ENCODE measurements at regions not wholly inside any gene's neighbourhood (a gene's known extent, or its start where the extent isn't known, plus 50 kb on each side); places are given as distances from the start of the nearest gene placed in this dataset.

DNA sequence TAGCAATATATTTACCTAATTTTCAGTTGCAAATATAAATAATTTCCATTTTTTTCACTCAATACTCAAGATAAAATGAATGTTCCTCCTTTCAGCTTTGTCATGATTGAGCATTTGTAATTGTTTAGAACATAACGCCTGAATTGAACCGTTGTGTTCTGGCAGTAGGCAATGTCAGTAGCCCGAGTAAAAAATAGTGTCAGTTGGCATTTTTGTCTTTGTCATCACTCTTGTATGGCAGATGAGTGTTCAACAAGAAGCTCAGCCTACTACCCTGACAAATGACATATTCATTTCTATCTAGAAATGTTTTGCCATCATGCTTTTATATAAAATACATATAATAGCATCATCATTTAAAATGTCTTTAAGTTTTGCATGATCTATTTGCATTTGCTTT, 691.4 kb upstream of the NCAM2 start:
- no peak for DNase-seq

DNA sequence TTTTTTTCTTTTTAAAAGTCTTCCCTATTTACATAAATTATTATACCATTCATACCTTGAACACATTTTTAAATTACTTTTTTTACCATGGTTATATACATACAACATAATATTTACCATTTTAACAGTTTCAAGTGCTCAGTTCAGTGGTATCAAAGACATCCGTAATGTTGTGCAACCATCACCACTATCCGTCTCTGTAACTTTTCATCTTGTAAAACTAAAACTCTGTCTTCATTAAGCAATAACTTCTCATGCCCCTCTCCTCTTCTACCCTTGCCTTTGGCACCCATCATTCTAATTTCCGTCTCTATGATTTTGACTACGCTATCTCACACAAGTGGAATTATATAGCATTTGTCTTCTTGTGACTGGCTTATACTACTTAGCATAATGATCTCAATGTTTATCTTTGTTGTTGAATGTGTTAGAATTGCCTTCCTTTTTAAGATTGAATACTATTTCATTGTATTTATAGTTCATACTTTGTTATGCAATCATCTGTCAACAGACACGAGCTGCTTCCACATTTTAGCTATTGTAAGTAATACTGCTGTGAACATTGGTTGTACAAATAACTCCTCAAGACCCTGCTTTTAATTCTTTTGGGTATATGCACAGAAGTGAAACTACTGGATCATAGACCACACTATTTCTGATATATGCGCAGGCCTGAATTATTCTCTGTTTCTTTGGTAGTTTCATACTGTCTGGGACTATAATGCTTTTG, 689.5 kb upstream of the NCAM2 start:
- no peak for DNase-seq

DNA sequence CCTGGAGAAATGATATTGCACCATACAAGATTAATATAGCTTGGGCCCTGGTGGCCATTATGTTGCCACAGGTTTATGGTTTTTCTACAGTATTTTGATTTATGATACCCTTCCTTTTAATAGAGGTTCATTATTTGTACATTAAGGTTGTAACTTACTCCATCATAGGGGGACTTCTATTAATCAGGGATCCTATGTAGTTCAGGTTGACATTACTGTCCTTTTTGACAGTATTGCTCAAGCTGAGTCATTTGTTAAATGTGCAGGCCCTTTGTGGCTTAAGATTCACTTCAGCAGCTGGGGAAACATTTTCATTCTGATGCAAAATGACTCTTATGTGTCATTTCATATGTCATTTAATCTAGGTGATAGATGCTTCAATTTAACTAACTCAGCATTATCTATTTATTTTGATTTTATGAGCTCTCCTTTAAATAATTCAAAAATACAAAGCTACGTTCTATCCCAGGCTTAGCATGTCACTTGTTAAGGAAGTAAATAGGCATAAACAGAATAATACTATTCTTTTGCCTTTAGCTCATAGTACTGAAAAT, 686.9 kb upstream of the NCAM2 start:
- no peak for DNase-seq

DNA sequence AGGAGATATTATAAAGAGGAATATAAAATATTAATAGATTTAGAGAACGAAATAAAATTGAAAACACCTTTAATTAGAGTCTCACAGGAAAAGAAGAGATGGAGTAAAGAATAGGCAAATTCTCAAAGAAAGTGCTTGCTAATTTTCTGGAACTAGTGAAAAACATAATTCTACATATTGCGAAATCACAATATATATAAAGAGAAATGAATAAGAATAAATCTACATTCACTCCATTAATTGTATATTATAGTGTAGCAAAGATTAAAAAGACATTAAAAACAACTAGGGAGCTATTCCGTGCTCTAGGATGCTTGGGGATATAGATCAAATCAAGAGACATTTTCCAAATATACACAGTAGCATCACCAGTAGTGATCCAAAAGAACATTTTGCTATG, 685.2 kb upstream of the NCAM2 start:
- no peak for DNase-seq

DNA sequence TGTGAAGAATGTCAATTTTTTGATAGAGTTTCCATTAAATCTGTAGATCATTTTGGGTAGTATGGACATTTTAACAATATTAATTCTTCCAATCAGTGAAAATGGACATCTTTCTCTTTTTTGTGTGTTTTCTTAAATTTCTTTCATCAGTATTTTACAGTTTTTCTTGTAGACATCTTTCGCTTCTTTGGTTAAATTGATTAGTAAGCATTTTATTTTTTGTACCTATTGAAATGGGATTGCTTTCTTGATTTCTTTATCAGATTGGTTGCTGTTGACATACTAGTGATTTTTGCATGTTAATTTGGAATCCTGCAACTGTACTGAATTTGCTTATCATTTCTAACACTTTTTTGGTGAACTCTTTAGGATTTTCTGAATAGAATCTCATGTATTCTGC, 683.2 kb upstream of the NCAM2 start:
- DNase-seq = no peak

DNA sequence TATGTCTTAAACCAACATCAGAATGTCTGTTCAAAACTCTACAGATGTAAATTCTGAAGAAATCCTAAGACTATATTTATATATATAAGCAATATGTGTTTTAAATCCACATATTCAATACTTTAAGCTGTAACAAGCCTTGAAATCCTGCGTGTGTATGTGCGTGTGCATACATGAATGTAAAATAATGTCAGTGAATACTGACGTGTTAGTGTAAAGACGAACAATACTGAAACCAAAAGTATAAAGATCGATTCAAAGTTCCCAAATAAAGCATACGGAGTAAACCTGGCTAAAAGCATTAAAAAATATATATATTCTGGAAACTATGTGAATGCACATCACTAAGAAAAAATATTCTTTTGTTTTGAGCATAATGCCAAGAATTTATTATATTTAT, 668.6 kb upstream of the NCAM2 start:
- no peak for DNase-seq

DNA sequence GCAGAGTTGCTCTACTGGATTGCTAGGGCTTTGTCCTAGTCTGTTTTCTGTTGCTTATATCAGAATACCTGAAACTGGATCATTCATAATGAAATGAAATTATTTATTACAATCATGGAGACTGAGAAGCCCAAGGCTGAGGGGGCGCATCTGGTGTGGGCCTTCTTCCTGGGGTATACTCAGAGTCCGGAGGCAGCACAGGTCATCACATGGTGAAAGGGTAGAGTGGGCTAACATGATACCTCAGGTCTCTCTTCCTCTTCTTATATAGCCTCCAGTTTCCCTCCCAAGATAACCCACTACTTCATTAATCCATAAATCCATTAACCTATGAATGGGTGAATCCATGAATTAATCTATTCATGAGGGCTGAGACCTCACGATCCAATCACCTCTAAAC, 667.6 kb upstream of the NCAM2 start:
- no peak for DNase-seq

DNA sequence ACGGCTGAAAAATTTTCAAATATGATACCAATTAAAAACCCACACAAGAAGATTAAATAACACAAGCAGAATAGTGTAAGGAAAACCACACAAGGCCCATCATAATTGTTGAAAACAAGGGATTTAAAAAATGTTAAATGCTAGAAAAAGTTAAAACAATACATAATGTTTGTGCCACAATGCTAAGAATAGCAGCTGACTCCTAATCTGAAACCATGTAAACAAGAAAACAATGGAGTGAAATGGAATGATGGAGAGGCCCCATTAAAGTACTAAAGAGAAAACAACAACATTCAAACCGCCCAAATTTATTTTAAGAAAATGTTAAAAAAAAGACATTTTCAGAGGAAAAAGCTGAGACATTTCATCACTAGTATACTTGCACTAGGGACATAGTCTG, 663.6 kb upstream of the NCAM2 start:
- DNase-seq = no peak

DNA sequence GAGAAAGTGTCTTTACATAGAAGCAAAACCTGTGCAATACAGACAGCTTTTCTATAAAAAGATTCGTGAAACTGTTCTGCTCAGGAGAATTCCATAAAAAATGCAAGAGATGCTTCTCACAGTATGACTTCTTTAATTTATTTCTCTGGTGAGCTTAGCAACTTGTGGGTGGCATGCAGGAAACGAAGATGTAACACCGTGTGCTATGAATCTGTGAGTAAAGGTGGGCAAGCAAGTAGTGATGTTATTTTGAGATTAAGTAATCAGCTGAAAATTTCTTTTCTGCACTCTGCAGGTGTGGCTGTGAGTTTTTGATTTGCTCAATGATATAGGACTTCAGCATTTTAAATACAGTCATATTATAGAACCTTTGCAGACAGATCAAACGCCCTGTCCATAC, 656.8 kb upstream of the NCAM2 start:
- no peak for DNase-seq

DNA sequence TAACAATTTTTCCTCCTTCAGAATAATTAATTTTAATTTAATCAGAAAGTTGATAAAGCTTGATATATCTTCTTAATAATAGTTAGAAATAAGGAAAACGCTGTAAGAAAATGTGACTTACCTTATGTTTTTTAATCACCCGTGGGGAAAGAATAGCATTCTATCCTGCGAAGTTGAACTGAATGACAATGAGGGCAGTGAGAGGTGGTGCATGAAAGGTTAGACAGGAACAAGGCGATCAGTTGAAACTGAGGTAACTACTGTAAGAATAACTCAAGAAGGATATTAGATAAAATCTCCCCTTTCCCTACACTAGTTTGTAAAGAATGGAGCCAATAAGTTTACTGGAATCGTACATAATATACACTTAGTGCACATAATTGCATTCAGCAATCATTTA, 655.0 kb upstream of the NCAM2 start:
- no peak for DNase-seq

DNA sequence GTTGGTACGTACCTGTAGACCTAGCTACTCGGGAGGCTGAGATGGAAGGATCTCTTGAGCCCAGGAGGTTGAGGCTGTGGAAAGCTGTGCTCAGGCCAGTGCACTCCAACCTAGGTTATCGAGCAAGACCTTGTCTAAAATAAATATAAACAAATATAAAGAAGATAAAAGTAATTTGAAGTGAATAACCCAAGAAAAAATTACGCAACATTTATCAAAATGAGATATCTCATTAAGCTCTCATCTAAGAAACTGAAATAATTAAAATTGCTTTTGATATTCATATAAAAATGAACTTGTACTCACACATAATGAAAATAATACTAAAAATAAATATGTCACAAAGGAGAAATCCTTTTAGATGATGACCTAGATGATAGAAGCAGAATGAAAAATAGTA, 647.1 kb upstream of the NCAM2 start:
- no peak for DNase-seq

DNA sequence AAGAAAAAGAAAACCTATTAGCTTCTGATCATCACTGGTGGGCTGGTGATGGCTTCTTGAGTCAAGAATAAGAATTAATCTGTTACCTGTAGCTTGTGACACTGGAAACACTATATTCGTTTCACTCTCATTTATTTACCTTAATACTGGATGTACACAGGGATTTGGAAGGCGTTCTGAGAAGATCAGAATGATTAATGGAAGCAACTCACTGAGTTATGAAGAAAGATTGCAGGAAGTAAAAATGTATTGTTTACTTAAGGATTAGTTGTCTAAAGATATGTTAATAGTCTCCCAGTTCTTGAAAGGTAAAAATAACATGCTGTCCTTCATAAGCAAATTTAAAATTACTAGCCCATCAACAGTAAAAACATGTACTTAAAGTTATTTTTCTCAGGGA, 644.9 kb upstream of the NCAM2 start:
- DNase-seq = no peak

DNA sequence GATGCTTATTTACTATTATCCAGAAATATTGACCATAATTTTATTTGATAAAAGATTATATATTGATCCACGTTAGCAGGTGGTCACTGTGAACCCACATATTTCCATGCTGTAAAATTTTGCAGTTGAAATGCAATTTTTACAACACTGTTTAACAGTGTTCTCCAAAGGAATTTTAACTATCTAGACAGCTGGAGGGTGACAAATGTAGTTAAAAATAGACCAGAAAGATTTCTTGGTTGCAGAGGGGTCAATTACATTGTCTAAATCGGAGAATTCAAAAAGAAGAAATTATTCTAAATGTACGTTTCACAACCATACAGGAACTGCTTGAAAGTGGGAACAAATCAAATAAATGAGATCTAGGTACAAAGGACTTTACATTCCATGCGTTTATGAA, 625.2 kb upstream of the NCAM2 start:
- DNase-seq = no peak

DNA sequence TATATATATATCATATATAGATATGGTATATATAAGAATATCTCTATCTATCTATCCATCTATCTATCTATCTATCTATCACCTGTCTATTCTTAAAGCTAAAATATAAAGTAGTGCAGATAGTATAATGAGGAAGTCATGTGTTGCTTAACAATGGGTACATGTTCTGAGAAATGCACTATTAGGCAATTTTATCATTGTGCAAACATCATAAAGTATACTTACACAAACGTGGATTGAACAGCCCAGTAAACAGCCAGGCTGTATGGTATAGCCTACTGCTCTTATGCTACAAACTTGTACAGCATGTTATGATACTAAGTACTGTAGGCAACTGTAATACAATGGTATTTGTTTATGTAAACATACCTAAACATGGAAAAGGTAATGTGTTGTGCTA, 621.0 kb upstream of the NCAM2 start:
- no peak for DNase-seq

DNA sequence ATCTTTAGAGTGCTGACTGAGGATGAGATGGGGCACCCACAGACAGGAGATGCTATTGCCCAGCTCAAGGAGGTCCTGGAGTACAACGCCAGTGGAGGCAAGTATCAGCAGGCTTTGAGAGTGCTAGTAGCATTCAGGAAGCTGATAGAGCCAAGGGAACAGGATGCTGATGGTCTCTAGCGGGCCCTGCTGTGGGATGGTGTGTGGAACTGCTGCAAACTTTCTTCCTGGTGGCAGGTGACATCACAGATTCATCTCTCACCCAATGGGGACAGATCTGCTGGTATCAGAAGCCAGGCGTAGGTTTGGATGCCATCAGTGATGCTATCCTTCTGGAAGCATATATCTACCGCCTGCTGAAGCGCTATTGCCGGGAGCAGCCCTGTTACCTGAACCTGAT, 609.8 kb upstream of the NCAM2 start:
- DNase-seq = no peak

DNA sequence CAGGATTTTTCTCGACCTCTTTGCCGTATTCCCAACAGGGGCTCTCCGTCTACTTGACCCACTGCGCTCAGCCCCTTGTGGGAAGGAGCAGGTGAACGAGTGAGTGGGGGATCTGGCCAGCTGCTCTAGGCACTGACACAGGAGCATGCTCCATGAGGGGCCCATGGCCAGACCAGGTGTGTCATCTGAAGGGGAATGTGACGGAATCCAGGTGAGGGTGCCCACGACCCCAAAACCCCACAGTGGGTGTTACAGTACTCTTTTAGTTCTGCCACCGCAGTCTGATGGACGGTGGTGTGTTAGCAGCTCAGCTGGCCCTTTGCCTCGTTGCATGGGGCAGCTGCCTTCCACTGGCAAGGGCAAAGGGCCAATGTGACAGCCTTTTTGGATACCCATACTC, 601.4 kb upstream of the NCAM2 start:
- DNase-seq = no peak

DNA sequence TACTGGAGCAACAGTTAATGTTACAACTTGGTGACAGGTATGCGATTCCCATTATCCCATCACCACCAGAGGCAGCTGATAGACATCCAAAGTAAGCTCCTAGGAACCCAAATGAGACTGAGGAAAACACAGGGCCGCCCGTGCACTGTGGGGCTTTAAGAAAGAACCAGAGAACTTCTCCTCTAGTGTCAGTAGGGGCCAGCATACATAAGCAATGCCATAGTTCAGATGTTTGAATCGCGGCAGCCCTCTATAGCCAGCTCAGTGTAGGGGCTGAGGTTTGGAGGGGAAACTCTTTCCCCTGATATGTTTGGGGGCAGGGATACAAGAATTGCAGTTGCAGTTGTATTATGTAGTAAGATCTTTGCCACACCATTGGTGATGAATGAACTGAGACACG, 593.3 kb upstream of the NCAM2 start:
- no peak for DNase-seq

DNA sequence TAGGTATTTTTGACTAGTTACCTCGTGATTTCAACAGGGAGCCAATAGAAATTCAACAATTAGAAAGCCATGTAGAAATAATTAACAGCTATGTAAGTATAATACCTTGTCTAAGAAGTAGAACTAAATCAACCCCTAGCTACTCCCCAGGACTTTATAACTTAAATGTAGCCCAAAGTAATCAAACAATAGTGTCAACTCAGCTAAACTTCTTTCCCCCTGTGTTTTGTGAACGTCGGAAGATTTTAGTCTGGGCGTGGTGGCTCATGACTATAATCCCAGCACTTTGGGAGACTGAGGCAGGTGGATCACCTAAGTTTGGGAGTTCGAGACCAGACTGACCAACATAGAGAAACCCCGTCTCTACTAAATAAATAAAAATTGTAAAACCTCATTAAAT, 579.9 kb upstream of the NCAM2 start:
- DNase-seq = no peak

DNA sequence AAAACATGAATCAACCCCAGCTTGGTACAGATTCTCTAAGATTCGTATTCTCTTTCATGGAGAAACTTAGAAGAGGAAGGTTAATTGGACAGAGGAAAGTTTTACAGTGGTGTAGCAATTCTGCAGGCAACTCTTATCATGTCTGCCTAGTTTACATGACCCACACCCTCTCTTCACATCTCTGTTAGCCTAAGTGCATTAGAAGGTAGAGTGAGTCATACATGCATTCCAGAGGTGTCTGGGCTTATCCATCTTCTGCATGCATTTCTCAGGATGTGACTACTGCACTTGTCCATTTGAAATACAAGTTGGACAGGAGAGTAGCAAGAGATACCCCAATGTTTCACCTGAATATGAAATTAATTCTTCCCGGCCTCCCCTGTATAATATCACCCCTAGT, 578.4 kb upstream of the NCAM2 start:
- no peak for DNase-seq

DNA sequence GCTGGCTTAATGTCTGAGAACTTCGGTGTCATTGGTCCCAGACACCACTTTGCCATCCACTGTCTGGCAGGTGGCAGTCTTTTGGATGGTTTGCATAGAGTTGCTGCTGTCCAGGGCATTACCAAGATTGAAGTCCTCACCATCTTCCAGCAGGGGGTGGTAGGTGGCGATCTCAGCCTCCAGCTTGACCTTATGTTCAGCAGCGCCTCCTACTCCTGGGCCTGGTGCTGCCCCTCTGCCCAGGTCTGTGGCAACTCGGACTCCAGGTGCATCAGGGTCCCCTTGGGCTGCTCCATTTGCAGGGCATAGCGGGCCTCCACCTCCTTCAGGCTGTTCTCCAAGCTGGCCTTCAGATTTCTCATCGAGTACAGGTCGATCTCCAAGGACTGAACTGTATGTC, 573.3 kb upstream of the NCAM2 start:
- DNase-seq = no peak

DNA sequence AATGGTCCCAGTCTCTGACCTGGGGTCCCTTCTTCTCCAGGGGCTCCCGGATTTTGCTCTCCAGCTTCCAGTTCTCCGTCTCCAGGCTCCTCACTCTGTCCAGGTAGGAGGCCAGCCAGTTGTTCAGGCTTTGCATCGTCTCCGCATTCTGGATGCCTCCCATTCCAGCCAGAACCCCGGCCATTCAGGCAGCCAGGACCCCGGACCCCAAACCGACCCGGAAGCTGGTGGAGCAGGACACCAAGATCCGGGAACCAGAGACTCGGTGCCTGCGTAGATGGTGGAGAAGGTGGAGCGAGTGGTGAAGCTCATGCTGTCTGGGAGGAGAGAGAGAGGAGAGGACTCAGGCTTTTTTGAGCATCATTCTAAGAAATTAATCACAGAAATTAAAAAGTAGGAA, 572.4 kb upstream of the NCAM2 start:
- DNase-seq = no peak

DNA sequence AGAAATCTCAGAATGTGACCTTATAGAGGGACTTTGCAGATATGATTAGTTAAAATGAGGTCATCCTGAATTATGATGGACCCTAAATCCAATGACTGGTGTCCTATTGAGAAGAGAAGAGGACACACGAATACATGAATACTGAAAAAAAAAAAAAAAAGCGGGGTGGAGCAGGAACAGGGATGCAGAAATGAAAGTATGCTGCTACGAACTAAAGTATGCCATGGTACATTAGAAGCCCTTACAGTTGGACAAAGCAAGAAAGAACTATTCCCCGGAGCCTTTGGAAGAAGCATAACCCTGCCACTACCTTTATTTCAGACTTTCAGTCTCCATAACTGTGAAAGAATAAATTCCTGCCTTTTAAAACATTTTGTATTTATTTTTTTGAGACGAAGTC, 557.9 kb upstream of the NCAM2 start:
- no peak for DNase-seq

DNA sequence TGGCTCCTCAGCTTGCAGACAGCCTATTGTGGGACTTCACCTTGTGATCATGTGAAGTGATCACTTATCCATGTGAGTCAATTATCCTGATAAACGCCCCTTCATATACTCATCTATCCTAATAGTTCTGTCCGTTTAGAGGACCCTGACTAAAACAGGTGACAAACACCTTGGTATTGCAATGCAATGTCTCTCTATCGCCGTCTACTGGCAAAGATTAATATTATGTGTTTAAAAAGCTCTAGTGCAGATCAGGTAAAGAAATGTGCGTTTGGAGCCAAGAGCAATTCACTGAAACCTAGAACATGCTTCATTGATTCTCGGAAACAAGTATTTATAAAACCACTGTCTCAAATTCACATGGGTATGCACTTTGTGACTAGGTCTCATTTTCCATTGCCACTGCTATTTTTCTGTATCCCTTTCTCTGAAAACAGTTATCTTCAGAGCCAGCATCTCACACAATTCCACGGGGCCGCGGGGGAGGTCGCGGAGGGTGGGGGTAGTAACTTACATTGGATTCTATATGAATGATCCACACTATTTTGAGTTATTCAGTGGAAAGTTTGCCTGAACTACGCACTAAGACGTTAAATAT, 554.6 kb upstream of the NCAM2 start:
- DNase-seq = no peak

DNA sequence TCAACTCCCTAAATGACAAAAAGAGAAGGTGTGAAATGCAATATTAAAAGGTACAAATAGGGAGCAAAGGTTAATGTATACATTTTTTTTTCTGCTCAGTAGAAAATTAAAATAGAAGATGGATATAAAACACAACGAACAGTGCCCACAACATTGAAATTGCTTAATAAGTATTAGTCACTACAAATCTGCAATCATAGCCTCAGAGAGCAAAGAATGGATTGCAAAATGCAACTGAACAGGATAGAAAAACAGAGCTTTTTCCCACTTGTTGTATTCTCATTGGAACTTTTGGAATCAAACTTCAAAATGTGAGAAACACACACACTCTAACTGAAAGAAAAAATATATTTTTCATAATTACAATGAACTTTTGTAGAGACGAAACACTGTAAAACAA, 552.2 kb upstream of the NCAM2 start:
- DNase-seq = no peak

DNA sequence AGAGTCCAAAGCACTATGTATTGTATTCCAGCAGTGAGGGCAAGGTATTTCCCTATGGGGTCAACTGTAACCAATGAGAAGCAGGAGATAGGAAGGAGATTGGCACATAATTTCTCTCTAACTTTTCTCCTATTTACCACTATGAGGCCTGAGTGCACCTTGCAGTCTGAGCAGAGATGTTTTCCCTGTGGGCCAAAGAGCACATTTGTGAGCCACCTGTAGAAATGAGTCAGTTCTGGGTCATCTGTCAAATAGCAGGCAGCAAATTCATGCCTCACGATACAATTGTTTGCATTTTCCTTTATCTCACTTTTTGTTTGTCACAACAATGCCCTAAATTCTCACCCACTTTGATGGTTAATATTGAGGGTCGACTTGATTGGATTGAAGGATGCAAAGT, 547.2 kb upstream of the NCAM2 start:
- no peak for DNase-seq

All from NCI-H1436 treated with DMSO at 0.1 percent for 48 hours (cell line).